GM19463 (cell line): ENCODE measurements at regions not wholly inside any gene's neighbourhood (a gene's known extent, or its start where the extent isn't known, plus 50 kb on each side); places are given as distances from the start of the nearest gene placed in this dataset.

Experiments
- ATAC-seq: cut with Tn5 transposase; IDR thresholded peaks from one replicate; pipeline ENCODE4 v1.9.1; 2021; ENCODE audit warnings: mild to moderate bottlenecking, moderate library complexity; ENCODE audit not compliant: unreplicated experiment

DNA sequence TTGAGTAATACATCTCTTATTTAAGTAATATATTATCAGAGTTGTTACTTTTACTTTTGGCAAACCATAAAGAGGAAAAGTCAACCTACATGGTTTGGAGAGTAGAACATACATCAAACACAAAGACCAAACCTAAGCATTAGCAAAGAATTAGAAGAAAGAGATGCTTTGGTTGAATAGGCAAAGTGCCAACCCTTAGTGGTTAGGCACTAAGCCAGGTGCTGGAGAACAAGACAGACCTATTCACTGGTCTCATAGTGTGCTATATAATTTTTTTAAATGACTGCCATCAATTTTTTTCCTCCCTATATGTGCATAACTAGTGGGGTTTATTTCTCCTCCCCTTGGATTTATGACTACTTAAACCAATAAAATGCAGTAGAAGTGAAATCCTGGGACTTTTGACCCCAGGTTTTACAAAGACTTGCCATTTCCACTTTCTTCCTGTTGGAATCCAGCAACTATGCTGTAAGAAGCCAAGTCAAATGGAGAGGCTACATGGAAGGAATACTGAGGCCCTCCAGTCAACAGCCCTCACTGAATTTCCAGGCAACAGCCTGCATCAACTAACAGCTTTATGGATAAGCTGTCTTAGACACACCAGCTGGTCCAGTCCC lies 69.8 kb upstream of the HAO2 start:
- no peak for ATAC-seq

DNA sequence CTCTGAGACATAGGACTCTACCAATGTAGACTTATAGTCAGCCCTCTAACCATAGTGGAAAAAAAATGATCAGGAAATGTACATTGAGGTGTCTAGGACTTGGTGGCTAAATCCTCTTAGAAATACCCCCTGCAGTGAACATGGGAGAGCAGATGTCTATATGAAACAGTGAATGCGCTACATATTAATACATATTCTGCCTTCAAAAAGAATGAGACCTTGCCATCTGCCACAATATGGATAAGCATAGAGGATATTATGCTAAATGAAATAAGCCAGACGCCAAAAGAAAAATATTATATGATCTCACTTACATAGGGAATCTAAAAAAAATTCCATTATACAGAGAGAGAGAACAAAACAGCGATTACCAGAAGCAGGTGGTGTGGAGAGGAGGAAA lies 66.6 kb upstream of the HAO2 start:
- no peak for ATAC-seq

DNA sequence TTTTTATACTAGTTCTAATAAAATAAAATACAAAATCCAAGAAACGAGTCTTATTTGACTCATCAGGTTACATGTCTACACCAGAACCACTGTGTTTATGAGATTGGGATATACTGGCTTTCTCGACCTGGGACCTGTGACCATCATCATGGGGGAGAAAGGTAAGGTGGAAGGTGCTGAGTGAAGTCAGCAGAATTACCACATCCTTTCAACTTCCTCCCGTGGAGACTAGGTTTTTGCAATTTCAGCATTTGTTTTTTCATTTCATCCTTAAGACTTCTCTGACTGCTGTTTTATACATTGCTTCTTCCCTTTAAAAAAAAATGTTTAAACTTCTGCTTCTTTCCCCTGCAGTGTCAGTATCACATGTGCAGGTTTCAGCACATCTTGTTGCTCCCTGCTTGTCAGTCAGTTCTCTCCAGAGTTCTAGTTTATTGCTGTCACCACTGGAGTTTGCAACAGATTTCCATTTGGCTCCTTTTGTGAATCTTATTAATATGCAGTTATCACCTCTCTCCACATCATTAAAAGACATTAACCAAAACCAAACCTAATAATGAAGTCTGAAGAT lies 60.4 kb upstream of the HAO2 start:
- no peak for ATAC-seq

DNA sequence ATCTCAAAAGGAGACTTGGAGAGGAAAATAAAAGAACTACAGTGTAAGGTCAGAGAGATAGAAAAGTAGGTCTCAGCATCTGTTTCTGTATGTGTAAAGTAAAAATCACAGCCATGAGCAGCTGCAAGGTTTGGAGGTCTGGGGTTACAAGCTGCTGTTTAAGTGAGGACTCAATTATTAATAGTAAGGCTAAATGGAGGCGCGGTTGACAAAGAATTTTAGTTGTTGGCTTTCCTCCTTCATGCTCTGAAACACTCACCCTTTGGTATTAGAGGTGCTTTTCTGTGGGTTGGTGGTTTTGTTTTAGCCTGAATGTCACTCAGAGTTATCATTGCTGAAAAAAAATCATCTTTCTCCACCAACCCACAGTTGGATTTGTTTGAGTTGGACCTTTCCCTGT lies 59.8 kb upstream of the HAO2 start:
- ATAC-seq: no peak

DNA sequence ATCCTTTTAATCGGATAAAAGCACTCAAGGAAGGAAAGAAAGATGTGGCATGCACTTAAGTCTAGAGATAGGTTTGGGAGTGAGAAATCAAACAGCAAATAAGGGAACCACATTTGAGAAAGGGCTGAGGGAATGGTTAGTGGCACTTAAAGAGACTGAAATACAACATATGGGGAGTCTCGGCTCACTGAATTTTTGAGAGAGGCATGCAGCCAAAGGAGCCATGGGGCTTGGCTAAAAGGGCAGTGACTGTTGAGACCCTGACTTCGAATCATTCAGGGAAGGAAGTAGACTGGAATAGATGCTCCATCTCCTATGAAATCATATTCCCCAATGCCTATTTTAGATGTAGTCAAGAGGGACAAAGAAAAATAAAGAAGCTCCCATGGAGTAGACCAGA lies 58.3 kb upstream of the HAO2 start:
- ATAC-seq: no peak

DNA sequence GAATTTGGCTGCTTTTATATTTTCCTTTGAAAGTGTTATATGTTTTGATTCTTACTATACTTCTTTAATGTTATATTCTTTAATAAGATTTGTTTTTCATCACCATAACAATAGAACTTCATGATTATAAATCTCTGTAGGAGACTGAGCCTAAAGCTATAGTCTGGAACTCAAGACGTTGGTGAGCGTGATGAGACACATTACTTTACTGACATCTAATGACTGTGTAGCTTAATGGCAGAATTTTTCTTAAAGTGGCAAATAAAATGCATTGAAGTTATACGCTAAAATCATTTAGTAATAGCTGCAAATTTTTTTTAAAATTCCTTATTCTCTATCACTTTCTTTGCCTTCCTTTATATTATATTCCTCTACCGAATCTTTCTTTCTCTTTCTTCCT lies 56.1 kb upstream of the HAO2 start:
- ATAC-seq: no peak

DNA sequence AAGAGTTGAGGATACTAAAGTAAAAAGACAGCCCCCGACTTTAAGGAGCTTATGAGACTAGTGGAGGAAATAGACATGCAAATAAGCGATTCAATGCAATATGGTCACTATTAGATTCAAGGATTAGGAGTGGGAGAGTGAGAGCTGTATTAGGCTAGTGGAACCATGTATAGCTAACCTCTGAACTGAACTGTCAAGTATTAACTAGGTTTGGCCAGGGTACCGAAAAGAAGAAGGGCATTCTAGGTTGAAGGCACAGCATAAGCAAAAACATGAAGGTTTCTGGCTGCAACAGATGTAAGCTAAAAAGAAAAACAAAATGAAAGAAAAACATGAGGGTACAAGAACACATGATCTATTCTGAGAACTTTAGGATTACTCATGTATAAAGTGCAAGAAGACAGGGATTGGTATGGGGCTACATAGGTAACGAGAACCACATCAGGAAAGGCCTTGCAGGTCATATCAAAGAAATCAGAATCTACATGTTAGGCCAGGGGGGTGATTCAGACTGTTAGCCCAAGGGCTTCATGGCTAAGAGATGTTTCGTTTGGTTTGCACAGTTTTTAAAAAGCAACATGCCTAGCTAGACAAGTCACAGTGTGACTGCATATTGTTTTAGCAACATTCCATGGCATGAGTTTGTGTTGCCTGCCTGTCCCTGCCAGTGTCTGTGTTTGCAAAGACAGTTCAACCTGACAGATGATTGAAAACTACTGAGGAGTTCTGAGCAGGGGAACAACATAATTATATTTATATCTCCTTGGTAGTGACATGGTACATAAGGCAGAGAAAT lies 54.4 kb upstream of the HAO2 start:
- ATAC-seq: no peak

DNA sequence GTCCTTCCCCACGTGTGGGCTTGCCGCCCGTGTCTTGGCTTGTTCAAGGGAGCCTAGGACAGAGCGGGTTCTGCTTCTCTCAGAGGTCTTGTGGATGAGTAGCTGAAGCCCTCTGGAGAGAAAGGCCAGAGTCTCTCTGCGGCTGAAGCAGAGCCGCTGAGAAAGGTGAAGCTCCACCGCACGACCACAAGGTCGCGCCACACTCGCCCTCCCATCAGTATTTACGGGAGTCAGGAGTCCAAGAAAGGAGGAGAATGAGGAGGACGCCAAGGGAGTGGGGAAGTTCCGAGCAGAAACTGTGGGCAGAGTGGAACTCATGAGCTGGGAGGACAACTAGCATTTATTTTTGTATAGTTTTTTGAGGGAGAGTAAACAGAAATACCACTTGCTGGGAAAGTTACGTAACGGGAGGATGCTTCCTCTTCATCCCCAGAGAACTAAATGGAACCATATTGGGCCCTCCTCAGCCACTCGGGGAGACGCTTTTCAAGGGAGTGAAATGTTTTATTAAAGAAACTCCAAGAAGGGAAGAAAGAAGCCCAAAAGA lies 51.6 kb upstream of the HAO2 start:
- no peak for ATAC-seq

DNA sequence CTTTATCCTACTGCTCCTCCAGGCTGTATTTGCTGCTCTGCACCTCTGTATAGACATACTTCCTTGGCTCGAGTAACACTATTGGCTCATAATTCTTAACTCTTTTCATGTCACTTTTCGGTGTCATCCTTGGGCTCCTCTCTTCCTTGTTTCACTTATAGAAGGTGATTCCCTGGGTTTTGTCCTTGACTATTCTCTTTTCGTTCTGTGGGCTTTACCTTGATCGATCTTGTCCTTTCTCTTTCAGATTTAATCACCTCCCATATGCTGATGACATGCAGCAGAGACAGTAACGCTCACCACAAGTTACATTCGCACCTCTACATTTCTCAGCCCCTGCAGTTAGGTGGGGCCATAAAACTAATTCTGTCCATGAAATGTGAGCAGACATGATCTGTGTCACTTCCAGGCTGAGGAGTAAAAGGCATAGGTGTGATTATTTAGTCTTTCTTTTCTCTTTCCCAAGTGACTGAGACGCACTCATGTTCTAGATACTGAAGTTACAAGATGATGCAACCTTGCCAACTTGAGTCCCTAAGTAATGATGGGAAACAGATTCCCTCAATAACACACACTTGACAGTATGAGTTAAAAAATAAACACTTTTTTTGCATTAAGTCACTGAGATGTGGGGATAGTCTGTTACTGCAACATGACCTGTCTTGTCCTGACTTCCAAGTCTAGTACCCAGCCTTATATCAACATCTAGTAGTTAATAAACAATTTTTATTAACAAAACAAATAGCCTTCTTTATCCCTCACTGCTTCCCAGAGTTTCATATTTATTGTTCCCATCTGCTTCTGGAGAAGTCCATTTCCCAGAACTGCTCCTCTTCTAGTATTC lies 49.9 kb upstream of the HAO2 start:
- ATAC-seq: peak; percentile 81
